ENCODE measurements at regions not wholly inside any gene's neighbourhood (a gene's known extent, or its start where the extent isn't known, plus 50 kb on each side); places are given as distances from the start of the nearest gene placed in this dataset.
"Not testable (repeated sequence)": the region's sequence is repeated elsewhere in the genome, so short reads cannot be mapped to it uniquely, and the experiment has no call there.

GRCh38 chr7:101743241-101743994 is 74.0 kb upstream of the CUX1 start:
- peak; percentile 46 for DNase-seq (ENCODE audit: low spot score)

- no peak for DNase-seq (ENCODE audit: low spot score)
These were observed 73.4 kb upstream of the CUX1 start for GRCh38 chr7:101743995-101744360.

- no peak for DNase-seq (ENCODE audit: low spot score)
These were observed 72.8 kb upstream of the CUX1 start for GRCh38 chr7:101744588-101744987.

- DNase-seq (ENCODE audit: low spot score) = no peak
These were observed 71.1 kb upstream of the CUX1 start for GRCh38 chr7:101746314-101746713.

GRCh38 chr7:101747053-101747878 is 70.2 kb upstream of the CUX1 start:
- no peak for DNase-seq (ENCODE audit: low spot score)

GRCh38 chr7:101747879-101748345 is 69.5 kb upstream of the CUX1 start:
- DNase-seq (ENCODE audit: low spot score) = no peak

- DNase-seq (ENCODE audit: low spot score) = no peak
These were observed 67.5 kb upstream of the CUX1 start for GRCh38 chr7:101749891-101750290.

GRCh38 chr7:101753316-101753715 is 64.1 kb upstream of the CUX1 start:
- no peak for DNase-seq (ENCODE audit: low spot score)

GRCh38 chr7:101754424-101755159 is 62.8 kb upstream of the CUX1 start:
- DNase-seq (ENCODE audit: low spot score) = no peak

- DNase-seq (ENCODE audit: low spot score) = no peak
These were observed 59.5 kb upstream of the CUX1 start for GRCh38 chr7:101757879-101758278.

- not testable (repeated sequence) for DNase-seq (ENCODE audit: low spot score)
These were observed 58.9 kb upstream of the CUX1 start for GRCh38 chr7:101758519-101758918.

- DNase-seq (ENCODE audit: low spot score) = no peak
These were observed 53.2 kb upstream of the CUX1 start for GRCh38 chr7:101764221-101764620.

GRCh38 chr7:101767544-101767943 is 49.9 kb upstream of the CUX1 start:
- DNase-seq (ENCODE audit: low spot score) = no peak

Measured in CD4-positive, alpha-beta T cell treated with Interleukin-6 at 100 ng/mL for 8 hours (primary cell).